Right ventricle myocardium superior (tissue), 1 donor: ENCODE measurements at regions not wholly inside any gene's neighbourhood (a gene's known extent, or its start where the extent isn't known, plus 50 kb on each side); places are given as distances from the start of the nearest gene placed in this dataset.
"Not testable (repeated sequence)": the region's sequence is repeated elsewhere in the genome, so short reads cannot be mapped to it uniquely, and the experiment has no call there.

Experiments used
- ATAC-seq: fragments of 200-7000 bp; cut with Tn5 transposase; one replicate; pipeline ENCODE4 v1.9.1; 2020; ENCODE audit warnings: mild to moderate bottlenecking; ENCODE audit not compliant: poor library complexity
- DNase-seq: peaks from one replicate; pipeline ENCODE4 v3.0.0-alpha.2; 2020
- intact Hi-C: fragments of 100-400 bp; cut with DNase I; formaldehyde crosslinking; loops from one replicate; pipeline ENCODE4 v1.11.2; 2022
- donor health status: DM: no; HTN: yes; CAD: no; lungs with severe emphysema.

DNA sequence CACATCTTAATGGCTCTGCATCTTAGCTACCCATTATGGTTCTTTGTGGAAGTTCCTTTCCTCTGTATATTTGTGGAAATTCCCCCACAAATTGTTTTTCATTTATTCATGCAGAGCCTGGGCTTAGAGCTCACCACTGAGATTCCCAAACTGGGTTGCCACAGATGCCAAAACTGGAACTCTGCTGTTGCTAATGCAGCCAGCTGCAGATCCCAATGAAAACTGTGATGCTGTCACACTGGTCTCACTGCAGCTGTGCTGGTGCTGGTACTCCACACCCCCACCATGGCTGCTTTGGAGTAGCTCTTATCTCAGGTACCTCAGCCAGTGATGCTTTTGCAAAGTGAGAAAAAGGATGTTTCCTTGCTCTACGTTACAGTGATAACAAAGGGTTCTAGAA lies 87.7 kb downstream of the DCK start:
- DNase-seq, result no peak
- intact Hi-C loops, result no loop called here

DNA sequence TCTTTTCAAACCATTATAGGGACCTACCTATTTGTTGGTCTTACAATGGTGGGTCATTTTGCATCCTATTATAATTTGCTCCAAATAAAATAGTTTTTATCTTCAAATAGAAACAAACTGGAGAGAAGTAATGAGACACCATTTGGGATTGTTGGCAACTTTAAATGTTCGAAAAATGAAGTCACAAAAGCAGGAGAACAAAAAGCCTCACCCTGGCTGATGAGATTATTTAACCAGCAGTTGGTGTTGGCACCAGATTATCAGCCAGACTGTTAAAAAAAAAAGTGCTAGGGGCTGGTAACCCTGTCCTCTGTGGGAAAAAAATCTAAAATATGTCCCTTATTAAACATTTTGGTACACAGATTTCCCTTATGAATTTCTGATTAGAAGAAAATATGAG lies 100.3 kb downstream of the DCK start:
- intact Hi-C loops, result no loop called here
- peak; percentile 43 for ATAC-seq
- no peak for DNase-seq

More for the DNA sequence above, 87.7 kb downstream of the DCK start:
- ATAC-seq, result no peak

DNA sequence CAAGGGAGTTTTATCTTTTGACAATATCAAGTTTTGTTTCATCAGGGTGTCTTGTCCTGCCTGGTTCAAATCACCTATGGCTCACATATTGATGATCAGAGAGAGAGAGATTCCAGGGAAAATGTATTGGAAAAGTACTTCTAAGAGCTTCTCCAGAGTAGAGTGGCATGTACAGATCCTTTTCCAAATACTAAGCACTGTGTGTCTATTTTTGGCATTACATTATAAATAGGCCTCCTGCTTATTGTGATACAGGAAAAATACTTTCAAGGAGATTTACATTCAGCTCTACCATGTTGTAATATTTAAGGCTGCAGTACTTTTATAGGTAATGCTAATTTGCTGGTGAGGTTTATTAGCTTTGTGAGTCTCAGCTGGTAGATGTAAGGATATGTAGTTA lies 100.8 kb downstream of the DCK start:
- intact Hi-C loops, result no loop called here
- DNase-seq (no peak), ATAC-seq (peak; percentile 86)

DNA sequence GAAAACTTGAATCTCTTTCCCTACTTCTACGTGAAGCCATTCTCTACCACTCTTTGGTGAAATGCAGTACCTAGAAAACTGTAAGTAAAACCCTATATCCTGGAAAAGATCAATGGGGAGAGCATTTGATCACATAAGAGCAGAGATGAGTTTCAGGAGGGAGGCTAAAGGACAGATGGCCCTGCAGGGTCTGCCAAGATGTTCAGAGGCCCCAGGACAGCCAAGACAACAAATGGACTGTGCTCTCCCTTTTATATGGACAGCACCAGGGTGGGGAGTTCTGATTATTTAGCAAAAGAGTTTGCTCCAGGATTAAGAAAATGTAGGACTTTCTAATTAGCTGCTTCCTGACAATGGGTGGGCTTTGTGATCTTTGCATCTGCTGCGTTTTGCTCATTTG lies 101.7 kb downstream of the DCK start:
- ATAC-seq, result no peak
- DNase-seq, result no peak
- intact Hi-C loops, result no loop called here

DNA sequence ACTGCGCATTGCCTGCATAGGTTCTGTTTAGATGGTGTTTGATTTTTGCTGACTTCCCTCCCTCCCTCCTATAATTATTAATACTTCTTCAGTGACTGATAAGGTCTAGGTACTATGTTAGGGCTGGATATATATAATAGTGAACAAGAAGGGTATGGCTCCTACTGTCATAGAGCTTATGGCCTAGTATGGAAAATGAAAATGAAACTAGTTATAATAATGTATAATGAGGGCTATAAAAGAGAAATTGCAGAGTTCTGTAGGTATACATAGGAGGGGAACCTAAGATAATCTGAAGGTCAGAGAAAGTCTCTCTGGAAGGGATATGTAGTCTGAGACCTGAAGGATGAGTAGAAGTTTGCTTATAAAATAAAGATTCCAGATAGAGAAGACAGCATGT lies 102.1 kb downstream of the DCK start:
- ATAC-seq (no peak), DNase-seq (no peak)
- intact Hi-C loops, result no loop called here

DNA sequence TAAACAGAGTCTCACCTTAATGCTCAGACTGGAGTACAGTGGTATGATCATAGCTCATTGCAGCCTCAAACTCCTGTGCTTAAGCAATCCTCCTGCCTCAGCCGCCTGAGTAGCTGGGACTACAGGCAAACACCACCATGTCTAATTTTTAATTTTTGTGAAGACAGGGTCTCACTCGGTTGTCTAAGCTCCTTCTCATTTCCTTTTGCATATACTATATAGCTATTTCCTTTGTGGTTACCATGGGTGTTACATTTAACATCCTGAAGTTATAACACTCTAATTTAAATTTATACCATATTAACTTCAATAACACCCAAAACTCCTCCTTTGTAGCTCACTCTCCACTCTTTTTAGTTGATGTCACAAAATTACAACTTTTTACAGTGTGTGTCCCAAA lies 114.3 kb downstream of the DCK start:
- ATAC-seq (no peak), DNase-seq (no peak)
- intact Hi-C loops, result no loop called here

DNA sequence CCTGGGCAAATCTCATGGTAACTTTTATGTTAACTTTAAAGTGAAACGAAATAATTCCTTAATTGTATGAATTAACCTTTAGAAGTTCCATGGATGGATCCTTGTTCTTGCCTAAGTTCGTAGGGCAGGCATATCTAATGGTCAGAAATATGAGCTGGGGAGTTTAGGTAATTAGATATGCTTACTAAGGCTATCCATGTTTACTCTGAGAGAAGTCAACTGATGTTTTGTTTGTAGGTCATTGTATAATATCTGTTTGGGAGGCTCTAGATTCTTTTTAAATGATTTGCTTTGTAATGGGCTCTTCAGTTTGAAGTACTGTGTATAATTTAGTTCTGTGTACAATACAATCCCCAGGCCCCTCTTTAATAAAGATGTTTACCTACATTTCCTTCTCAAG lies 117.0 kb downstream of the DCK start:
- DNase-seq (no peak), ATAC-seq (no peak)
- intact Hi-C loops, result no loop called here

DNA sequence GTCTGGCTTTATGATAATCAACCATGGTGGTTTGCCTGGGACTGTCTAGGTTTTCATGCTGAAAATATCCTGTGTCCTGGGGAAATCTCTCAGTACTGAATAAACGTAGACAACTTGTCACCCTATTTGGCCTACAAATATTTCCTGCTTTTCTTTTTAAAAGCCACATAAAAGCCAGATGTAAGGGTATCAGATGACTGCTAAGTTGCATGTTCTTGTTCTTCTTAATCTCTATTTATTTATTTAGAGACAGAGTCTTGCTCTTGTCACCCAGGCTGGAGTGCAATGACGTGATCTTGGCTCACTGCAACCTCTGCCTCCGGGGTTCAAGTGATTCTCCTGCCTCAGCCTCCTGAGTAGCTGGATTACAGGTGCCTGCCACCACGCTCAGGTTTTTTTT lies 117.7 kb downstream of the DCK start:
- DNase-seq, intact Hi-C loops, ATAC-seq: not testable (repeated sequence)

DNA sequence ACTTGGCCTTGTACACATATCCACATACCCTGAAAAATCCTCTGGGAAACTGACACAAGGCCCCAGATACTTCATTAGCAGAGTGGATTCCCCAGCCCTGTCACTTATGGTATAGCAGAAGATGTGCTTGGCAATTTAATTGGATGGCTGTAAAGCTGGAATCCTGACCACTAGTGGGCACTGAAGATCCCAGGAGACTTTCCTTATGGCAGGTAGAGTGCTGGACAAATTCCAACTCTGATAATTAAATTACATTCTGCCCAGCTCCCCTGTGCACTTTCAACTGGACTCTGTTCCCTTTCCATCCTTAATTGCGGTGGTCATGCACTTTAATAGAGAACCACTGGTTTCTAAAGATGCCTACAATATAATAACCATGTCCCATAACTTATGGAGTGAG lies 119.8 kb downstream of the DCK start:
- no peak for DNase-seq
- ATAC-seq, result no peak
- intact Hi-C loops, result no loop called here

DNA sequence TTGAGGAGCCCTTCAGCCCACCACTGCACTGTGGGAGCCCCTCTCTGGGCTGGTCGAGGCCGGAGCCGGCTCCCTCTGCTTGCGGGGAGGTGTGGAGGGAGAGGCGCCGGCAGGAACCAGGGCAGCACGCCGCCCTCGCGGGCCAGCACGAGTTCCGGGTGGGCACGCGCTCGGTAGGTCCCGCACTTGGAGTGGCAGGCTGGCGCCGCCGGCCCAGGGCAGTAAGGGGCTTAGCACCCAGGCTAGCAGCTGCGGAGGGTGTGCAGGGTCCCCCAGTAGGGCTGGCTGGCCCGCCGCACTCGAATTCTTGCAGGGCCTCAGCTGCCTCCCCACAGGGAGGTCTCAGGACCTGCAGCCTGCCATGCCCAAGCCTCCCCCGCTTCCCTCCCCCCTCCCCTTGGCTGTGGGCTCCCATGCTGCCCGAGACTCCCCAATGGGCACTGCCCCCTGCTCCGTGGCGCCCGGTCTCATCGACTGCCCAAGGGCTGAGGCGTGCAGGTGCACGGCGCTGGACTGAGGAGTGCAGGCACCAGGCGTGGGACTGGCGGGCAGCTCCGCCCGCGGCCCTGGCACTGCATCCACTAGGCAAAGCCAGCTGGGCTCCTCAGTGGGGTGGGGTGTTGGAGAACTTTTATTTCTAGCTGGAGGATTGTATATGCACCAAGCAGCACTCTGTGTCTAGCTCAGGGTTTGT lies 127.5 kb downstream of the DCK start:
- ATAC-seq (no peak), DNase-seq (no peak)
- intact Hi-C loops, result no loop called here

DNA sequence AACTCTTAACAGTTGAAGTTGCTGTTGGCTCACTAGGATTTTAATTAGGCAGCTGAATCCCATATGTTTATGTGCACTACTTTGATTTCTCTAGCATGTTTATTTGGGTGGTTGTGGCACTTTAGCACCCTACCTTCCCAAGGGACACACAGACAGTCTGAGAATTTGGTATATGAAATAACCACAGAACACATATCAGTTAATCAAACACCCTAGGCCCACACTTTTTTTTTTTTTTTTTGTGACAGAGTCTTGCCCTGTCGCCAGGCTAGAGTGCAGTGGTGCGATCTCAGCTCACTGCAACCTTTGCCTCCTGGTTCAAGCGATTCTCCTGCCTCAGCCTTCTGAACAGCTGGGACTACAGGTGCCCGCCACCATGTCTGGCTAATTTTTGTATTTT lies 130.5 kb downstream of the DCK start:
- intact Hi-C loops, result no loop called here
- DNase-seq (no peak), ATAC-seq (no peak)

DNA sequence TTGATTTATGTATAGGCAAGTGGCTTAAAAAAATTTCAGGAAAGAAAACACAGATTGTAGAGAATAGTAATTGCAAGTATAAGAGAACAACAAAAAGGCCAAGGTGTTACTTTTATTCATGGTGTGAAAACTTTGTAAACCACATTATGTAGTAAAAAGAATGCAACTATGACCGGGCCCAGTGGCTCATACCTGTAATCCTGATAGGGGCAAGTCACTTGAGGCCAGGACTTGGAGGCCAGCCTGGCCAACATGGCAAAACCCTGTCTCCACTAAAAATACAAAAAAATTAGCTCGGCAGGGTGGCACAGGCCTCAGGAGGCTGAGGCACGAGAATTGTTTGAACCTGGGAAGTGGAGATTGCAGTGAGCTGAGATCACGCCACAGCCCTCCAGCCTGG lies 131.7 kb downstream of the DCK start:
- no peak for ATAC-seq
- no peak for DNase-seq
- intact Hi-C loops, result no loop called here

DNA sequence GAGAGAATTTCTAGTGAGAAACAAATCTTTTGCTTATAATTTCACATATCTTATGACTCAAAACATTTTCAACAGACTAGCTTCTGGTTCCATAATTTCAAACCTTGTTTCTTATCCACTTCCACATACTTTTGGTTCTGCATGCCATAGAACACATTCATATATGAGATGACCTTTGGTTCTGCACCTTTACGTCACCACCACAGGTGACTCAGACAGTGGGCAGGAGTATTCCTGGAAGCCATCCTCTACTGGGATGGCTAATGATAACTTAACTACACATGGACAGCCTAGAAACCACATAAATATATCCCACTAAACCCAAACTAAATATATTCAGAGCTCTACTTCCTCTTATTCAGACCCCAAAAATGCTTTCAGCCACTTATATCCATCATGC lies 133.3 kb downstream of the DCK start:
- ATAC-seq (no peak), DNase-seq (no peak)
- intact Hi-C loops, result no loop called here

DNA sequence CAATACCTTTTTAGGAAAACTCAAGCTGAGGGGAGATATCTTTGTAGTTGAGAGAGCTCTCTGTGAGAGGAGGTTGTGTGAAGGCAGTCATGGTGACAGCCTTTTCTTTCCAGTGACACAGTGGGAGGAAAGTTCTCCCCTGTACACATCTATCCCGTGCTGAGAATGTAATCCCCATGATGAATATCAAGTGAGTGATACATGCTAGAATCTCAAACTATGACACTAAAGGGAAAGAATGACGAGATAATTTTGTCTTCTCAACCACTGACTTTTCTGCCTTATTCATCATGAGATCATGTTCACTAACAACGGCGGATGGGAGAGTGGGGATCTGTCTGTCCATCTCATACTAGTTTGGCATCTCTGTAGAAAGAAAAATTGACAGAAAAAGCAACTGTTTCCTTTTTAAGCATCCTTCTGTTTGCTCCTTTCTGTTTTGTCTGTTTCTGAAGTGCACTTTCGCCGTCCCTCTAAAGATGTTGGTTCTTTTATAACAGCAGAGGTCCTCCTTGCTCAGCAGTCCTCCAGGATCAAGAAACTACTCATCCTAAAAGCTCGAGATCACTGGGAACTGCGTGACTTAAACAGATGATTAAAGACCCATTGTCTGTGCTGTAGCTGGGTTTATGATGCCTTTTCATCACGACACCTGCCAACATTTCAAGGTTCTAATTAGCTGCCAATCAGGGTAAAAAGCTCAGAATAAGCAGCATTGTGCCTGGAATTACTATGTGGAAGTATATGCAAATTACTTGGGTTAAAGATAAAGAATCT lies 137.6 kb downstream of the DCK start:
- DNase-seq, result no peak
- intact Hi-C loops, result no loop called here
- no peak for ATAC-seq

DNA sequence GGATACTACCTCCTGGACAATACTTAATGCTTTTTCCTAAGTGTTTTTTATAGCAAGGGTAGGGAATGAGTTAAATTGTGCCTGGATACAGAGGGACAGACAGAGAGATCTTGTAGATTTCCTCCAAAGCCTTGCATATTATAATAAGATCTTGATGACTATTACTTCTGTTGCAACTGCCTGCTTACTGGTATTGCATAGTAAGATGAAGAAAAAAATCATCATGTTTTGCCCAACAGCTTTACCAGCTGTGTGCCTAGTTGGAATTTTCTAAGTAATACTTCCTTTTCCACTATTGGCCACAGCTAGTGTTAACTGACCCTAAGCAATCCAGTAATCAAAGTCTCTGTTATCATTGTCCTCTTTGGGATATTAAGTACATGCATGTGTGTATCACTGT lies 139.0 kb downstream of the DCK start:
- ATAC-seq (no peak), DNase-seq (no peak)
- intact Hi-C loops, result no loop called here

DNA sequence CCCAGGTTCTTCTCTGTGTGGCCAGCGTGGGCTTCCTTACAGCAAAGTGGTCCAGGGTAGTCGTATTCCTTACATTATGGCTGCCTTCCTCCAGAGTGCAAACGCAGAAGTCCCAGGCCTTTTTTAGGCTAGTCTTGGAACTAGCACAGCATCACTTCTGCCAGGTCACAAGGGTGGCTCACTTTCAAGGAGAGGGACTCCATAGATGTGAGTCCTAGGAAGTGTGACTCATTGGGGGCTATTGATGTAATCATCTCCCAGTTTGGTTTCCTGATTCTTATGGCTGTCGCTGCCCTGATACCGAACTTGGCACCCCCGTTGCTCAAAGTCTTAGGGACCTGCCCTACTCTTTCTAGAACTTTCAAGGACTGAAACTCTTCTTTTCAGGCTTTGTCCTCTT lies 140.0 kb downstream of the DCK start:
- intact Hi-C loops, result no loop called here
- ATAC-seq (no peak), DNase-seq (no peak)

DNA sequence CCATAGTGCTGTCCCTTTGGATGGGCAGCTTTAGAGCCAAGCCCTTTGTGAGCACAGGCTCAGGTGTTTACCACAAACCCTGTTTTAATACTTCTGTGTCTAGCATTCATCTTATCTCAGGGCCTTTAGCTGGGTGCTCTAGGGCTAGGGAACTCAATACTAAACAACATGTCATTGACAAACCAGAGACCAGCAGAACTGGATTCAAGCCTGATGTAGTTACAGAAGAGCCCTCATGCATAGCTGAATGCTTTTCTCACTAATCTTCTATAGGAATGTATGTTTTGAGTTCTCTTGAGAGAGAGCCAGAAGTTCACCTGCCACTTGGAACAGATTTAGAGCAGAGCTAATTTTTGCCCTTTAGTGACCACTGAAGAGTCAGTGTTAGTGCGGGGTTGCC lies 142.6 kb downstream of the DCK start:
- no peak for ATAC-seq
- no peak for DNase-seq
- intact Hi-C loops, result no loop called here

DNA sequence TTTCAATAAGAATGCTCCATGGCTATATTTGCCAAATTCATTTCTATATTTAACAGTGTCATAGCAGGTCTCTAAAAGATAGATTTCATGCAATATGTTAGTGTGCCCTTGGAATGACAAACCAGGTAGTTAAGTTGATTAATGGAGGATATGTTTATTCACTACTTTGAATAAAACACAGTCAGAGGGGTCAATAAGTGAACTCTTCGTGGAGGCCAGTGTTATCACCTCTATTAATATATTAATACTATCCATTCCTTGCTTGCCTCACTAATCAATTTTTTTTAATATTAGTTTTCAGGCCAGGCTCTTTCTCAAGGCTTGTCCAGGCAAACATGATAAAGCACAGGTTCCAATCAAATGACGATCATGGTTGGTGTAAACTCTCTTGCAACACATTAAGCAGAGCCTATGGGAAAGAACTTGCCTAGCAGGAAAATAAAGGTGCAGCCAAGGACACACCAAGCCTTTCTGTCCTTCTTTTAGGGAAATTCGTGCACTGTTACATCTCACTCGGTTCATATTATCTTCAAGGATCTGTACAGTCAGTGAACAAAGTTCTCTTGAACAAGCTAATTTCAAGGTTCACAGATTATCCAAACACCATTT lies 144.7 kb downstream of the DCK start:
- ATAC-seq (no peak), DNase-seq (no peak)
- intact Hi-C loops, result no loop called here

DNA sequence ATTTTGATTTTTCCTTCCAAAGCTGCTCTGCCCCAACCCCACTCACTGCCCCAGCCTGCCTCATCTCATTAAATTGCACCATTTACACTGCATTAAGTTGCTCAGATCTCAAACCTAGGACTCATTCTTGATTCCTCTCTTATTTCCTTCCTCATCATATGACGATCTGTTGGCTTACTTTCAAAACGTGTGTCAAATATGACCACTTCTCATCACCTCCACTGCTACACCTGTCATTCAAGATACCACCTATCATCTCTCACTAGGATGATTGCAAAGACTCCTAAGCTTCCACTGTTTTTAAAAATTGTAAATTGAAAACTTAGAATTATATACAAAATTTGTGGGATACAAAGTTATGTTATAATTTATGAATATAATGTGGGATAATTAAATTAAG lies 147.1 kb downstream of the DCK start:
- intact Hi-C loops, result no loop called here
- no peak for ATAC-seq
- no peak for DNase-seq

DNA sequence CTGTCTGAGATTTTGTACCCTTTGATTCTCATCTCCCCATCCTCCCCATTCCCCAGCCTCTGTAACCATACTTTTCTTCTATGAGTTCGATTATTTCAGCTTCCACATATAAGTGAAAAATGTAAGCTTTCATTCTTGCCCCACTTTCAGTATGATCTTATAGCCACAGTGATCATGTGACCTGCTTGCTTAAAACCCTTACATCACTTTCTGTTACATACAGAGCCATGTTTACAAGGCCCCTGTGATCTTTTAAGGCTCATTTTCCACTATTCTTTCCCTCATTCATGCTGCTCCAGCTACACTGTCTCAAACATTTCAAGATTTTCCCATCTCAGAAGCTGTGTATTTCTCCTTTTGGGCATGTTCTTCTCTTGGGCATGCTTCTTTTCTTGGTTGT lies 147.7 kb downstream of the DCK start:
- no peak for ATAC-seq
- intact Hi-C loops, result no loop called here
- no peak for DNase-seq
